Right lung (tissue), 2 donors: ENCODE measurements at regions not wholly inside any gene's neighbourhood (a gene's known extent, or its start where the extent isn't known, plus 50 kb on each side); places are given as distances from the start of the nearest gene placed in this dataset.
"Not testable (repeated sequence)": the region's sequence is repeated elsewhere in the genome, so short reads cannot be mapped to it uniquely, and the experiment has no call there.

Source experiments
- DNase-seq, 2 donors: peaks; one replicate each; pipeline ENCODE4 v3.0.0-alpha.2; 2013

DNA sequence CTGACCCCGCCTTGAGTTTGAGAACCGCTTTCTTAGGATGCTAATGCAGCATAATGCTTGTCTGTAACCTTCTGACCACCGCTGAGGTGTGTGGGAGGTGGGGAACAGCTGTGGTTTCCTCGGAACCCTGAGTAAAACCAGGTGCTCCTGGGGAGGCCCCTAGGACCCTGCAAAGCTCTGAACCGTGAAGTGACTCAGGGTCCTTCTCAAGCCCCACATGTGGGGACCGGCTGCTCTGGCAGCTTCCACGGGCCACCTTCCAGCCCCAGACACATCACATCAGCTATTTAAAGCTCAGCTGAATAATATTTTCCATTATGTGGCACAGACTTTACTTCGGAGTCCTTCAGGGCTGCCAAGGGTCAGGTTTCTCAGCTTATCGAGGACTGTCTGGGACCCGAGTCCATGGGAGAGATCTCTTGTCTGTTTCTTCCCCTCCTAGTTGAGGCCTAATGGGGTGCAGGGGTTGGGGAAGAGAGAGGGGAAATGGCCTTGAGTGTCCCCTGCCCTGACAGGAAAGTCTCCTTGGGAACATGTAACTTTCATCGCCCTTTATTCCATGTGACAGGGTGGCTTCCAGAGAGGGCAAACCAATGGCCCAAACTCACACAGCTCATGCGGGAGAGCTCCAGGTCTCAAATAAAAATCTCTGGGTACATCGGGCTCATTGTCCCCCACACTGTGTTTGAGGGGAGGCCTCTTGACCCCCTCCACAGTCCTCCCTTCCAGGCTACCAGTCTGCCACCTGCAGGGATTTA, 186.1 kb upstream of the SLC24A3 start:
- no peak for DNase-seq

DNA sequence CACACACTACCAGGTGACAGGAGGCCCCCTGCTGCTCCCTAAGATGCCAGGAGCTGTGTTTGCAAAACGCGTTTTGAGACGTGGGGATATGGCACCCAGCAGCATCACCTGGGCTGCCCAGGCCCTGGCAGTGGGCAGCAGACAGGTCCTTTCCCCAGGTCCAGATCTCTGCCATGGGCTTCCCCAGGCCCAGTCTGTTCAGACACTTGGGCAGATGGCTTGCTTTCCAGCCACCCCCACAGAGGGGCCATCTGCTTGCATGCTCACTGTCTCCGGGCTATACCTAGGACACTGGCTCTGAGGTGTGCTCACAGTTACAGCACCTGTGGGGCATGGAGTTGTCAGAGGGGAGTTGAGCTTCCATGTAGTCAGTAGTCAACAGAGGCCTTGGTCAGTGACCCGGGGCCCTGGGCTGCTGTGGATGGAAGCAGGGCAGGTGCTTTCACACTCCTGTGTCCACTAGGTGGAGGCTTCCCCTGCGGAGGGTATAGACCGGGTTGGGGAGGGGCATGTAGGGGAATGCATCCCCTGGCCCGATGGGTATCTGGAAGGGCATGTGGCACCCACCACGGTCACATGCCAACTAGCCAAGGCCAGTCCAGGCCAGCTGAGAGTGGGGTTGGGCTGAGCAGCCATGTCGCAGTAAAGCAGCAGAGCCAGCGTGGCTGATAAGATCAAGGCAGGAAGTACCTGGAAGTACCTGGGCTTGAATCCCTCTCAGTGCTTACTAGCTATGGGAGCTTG, 185.4 kb upstream of the SLC24A3 start:
- DNase-seq = no peak

DNA sequence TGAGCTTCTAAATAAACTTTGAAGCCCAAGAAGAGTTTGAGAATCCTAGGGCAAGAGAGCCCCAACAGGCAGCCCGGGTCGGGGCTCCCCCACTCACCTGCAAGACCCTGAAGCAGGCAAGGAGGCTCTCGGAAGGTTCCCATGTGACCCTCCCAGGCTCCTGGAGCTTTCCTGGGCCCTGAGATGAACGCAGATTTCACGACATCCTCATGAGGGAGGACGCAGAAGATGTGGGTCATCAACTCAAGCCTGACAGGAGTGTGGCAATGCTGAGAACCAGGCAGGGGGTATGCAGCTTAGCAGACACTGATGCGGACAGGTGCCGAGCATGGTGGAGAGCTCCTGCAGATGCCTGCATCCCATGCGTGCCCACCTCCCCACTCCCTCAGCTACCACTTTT, 184.5 kb upstream of the SLC24A3 start:
- no peak for DNase-seq

DNA sequence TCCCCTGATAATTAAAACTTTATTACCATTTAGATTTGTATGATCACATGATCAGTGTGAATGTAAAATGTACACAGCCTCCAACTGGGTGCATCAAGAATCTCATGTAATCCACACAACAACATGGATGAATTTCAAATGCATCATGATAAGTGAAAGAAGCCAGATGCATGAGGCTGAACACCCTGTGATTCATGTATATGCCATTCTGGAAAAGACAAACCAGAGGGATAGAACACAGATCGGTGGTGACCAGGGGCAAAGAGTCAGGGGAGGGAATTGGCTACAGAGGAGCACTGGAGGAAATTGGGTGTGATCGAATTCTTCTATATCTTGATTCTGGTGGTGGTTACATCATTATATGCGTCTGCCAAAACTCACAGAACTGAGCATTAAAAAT, 170.7 kb upstream of the SLC24A3 start:
- DNase-seq = no peak

DNA sequence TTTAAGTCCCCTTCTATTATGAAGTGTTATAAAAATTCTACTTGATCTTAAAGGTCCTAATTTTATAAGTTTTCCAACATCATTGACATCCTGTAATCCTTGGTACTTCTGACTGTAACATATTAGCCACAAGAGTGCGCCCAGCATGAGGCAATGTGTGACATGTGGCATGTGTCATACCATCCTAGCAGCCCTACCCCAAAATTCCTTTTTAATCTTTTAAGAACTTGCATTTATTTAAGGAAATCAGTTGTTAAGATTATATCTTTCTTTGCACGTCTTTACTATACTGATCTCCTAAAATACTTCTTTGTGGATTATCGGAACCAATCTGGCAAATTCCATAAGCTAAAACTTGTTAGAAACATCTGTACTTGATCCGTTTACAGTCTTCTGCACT, 167.1 kb upstream of the SLC24A3 start:
- DNase-seq = no peak

DNA sequence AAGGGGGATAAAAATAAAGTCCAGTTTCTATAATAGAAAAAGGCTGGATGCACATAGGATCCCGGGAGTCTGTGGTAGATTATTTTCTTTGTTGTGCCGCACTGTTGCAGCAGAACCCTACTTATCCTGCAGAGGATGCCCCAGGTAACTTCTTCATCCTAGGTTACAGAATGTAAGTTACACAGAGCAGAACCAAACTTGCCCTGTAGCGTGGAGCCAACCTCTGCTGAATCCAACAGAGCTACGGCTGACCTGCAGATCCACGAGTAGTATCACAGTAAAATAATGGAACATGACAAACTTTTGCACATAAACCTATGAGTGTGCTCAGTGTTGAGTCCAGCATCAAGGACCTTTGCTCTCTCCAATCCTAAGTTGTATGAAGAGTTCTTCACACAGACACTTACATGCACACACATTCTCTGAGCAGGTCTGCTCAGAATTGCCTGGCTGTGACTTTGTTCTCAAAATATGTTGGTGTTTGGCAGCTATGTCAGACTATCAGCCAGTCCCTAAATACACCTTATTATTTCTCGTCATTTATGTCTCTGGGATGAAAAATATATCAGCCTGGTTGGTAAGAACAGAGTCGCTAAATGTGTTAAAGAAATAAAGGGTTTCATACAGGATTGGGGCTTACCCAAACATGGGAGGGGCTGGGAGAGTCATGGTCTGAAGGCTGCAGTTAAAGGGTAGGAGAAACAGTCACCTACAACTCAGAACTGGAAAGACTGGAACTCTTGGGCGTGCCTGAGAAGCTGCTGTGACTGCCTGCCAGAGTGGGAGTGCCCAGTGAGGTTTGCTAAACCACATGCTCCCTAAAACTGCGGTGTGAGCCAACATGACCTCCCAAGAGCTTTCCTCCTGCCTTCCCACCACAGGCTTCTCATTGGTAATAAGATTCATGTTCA, 165.1 kb upstream of the SLC24A3 start:
- DNase-seq = peak; percentile 16 to 28

DNA sequence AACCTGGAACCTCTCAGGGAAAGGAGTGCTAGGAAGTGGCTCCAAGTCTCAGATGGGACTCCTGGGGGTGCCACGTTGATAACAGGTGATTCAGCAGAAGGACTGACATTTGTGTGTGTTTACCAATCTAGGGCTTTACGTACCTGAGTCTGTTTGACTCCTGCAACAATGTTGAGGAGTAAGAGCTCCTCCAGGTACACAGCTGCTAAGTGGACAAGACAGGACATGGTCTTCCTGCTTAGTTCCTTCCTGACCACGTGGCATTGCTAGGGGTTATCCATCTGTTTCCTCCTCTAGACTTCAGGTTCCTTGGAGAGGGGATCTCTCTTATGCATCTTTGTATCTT, 164.5 kb upstream of the SLC24A3 start:
- DNase-seq = no peak

DNA sequence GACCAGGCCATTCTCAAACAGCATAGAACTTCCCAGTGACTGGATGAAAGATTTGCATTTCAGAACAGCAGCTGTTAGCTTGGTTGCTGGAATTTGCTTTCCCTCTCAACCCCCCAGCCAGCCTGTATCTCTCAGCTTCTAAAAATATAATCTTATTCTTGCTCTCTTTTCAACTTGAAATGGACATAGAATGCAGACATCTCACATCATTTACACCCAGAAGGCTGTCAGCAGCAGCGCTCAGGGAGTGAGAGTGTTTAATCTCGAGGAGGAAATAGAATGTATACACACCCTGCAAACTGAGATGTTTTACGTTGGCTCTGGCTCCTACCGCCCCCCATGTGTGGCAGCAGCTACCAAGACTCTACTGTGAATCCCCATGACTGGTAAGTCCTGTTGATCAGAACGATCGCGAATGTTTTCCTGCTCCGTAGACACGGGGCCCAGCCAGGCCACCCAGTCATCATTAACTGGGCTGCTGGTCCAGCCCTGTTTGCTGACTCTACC, 163.4 kb upstream of the SLC24A3 start:
- DNase-seq = peak; percentile 9 to 29

DNA sequence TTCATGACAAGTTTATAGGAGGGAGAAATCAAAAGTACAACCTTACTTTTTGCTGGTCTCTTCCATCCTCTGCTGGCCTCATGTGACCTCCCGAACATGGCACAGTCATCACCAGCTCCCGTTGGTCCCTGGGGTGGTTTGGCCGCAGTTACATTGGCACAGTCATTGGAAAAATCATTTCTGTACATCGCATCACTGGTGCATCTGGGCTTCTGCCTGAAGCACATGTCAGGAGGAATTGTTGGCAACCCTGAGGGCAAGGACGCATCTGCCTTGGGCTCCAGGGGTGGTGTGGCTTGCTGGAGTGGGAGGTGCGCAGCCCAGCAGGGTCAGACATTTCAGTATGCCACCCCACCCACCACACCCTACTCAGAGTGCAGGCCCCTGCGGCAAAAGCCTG, 162.9 kb upstream of the SLC24A3 start:
- no peak for DNase-seq

DNA sequence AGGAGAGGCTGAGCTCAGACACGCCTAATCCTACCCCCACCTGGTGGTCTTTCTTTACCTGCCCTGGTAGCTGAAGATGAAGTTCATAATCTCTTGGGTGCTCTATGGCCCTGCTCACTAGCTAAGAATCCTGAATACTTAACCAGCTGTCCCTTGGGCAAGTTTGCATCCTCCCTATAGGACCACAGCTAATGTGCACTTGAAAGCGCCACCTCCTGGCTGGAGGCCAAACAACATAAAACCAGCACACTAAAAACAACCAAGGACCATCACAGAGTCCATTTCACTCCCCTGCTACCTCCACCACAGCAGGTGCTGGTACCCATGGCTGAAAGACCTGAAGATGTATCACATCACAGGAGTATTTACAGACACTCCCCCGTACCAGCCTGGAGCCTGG, 155.5 kb upstream of the SLC24A3 start:
- DNase-seq = no peak

DNA sequence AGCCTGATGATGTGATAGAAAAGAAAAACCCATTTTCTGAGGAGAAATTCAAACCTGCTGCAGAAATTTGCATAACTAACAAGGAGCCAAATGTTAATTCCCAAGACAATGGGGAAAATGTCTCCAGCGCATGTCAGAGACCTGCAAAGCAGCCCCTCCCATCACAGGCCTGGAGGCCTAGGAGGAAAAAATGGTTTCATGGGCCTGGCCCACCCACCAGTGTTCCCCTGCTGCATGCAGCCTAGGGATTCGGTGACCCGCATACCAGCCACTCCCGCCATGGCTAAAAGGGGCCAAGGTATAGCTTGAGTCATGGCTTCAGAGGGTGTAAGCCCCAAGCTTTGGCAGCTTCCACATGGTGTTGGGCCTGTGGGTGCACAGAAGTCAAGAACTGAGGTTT, 147.7 kb upstream of the SLC24A3 start:
- DNase-seq = not testable (repeated sequence)

DNA sequence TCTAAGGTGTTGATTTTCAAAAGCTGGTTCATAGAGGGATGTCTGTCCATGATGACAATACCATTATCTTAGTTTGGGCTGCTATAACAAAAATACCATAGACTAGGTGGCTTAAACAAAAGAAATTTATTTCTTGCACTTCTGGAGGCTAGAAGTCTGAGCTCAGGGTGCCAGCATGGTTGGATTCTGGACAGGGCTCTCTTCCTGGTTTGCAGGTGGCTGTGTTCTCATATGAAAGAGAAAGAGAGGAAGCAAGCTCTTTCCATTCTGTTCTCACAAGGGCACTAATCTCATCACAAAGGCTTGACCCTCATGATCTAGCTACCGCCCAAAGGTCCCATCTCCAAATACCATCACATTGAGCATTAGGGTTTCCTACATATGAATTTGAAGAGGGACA, 144.5 kb upstream of the SLC24A3 start:
- no peak for DNase-seq

DNA sequence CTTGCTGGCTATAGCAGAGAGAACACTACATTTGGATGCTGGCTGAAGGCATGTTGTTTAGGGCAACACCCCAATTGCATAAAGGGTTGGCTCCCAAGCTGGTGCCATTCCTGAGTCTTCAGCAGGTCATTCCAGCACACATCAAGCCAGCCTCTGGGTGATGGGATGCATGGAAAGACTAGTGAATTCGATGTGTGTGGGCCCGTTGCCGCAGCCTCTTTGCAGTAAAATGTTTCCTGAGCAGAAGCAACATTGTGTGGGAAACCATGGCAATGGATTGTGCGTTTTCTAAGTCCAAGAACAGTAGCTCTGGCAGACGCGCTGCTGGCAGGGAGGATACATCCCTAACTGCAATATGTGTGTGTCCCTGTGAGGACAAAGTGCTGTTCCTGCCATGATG, 142.4 kb upstream of the SLC24A3 start:
- DNase-seq = no peak

DNA sequence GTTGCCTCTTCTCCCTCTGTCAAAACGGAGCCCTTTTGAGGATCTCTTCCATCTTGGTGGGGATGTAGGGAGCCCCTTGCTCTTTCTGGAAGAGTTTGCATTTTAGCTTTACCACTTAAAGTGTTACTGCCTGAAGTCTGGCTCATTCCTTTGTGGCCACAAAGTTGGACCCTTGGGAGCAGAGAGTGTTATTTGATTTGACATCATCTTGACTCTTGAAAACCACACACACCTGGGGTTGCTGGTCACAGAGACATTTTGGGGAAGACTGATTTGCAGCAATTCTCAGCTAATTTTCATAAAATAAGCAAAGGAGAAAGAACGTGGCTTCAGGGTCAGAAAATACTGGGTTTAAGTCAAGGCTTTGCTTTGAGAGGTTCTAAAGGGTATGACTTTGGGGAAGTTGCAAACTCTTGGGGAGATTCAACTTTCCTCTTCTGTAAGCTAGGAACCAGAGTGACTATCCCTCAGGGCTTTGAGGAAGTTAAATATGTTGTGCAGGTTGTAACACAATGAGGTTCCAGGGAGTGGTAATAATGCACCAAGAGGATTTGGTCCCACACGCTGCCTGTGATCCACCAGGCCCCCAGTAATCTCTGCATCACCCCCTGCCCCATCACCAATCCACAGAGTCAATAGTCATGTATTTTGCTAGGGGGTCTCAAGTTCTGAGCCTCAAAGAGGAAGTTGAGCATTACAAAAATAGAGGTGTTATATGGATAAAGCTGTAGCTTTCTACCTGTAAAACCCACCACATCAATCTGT, 141.6 kb upstream of the SLC24A3 start:
- DNase-seq = no peak

DNA sequence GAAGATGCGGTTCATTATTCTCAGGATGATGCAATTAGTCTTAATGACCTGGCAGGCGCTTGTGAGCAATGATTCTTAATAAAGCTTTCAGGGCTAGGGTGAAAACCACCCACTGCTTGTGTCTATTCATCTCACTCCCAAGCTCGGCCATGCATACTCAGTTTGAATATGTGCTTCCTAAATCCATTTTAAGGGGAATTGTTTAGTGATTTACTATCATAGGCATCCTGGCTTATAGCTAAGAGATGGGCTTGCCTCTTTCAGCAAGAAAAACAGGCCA, 141.1 kb upstream of the SLC24A3 start:
- DNase-seq = no peak

DNA sequence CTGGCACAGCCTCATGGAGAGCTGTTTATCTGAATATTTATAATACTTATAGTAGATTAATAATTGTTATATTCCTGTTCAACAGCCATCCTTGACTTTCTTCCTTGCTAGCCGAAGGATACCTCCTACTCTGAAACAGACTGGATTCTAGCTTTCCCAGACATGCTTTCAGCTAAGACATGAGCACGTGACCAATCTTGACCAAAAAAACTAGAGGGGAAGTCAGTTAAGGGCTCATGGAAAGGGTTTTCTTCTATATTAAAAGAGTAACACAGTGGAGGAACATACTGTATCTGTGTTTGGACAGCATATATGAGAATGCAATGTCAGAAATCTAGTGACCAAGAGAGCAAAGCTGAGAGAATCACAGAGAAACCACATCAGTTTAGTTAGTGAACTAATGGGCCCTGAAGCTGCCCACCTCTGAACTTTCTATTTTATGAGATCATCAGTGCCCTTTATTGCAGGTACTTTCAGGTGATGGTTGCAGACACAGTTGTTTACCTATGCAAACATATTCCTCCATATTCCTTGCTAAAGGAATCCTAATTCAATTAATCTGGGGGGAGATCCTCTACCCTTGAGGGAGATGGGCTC, 140.4 kb upstream of the SLC24A3 start:
- DNase-seq = no peak

DNA sequence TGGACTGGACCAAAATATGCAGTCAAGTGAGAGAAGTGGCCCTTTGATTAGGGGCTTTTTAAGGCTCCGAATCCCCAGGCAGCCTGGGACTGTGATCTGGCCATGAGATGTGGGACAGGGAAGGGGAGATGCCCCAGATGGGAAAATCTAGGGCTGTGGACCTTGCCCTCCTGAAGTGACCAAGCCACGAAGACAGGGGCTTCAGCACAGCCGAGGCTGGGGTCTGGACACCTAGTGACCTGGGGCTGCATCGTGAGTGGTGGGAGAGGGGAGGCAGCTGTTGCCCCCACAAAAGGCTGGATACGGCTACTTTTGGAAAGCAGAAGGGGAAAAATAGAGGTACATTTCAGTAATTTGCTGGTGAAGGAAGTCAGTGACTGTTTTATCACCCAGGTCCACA, 139.5 kb upstream of the SLC24A3 start:
- DNase-seq = no peak

DNA sequence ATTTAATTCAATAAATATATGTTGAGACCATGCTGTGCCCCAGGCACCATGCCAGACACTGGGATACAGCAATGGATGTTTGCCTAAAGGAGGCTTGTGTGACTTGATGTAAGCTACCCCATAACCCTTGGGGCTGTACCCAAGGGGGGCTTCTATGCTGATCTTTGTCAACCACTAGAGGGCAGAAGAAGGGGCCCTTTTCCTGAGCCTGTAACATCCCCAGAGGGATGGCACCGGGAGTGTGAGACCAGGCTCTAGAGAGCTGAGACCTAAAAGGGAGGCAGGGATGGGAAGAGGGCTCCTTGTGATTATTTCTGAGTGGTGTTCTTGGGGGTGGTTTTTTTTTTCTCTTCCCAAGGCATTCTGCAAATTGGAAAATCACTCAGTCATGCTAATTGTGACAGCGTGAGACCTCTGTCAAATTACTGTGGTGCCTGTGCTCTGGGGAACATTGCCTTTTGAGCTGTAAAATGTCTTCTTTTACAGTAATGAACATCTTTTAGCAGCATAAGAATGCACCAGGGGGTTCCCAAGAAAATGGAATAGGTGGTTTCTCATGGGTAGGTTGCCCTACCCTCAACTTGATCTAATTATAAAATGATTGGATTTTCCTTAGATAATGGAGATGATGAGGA, 138.7 kb upstream of the SLC24A3 start:
- no peak for DNase-seq

DNA sequence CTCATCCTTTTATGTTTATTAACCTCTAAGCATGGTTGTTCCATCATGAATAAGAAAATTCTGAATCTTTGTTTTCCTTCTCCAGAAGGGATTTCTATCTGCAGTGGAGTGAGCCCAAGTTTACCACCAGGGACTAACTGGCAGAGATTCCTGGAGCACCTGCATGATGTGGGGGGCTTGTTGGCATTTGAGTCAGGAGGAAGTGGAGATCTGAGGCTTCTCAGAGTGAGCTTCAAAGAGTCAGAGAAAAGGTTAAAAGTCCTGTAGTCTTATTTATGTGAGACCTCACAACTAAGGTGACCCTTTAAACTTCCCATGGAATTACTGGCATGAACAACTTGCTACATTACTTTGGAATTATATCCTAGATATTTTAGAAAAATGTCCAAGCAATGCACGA, 138.1 kb upstream of the SLC24A3 start:
- no peak for DNase-seq

DNA sequence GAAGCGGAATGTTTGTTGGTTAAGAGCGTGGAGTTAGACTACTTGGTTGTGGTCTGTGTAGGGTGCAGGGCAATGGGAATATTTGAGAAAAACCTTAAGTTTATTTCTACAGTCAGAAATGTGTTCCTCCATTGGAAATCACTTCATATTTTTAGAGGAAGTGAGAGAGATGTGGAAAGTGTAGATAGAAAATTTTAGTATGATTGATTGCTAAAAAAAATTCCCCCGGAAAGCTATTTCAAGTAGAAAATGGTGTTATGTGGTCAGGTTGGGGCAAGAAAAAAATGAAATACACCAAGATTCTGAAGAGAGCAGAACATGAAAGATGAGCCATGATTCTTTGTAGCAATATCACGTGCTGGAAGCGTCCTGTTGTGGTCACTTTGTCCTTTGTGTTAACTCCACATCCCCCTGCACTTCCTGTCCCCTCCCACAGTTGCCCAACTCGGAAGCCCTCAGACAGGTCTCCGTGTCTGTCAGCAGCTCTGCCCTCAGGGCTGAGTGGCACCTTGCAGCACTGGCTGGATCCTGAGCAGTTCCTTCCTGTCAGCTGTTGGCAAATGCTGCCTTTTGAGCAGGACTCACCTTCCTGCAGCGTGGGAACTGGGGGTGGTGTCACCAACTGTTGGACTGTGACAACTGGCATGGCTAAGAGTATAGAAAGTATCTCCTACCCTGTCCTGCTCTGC, 137.5 kb upstream of the SLC24A3 start:
- no peak for DNase-seq
